HG03139 (cell line): ENCODE measurements at regions not wholly inside any gene's neighbourhood (a gene's known extent, or its start where the extent isn't known, plus 50 kb on each side); places are given as distances from the start of the nearest gene placed in this dataset.

Experiments
- ATAC-seq: cut with Tn5 transposase; IDR thresholded peaks from one replicate; pipeline ENCODE4 v1.9.1; 2021; ENCODE audit not compliant: unreplicated experiment

GRCh38 chrX:149992918-149993317, 54.6 kb upstream of the EOLA2 start:
- ATAC-seq: no peak

- no peak for ATAC-seq
Measured at GRCh38 chrX:149993989-149994388, 55.7 kb upstream of the EOLA2 start.

GRCh38 chrX:149996515-149996914, 58.2 kb upstream of the EOLA2 start:
- no peak for ATAC-seq

GRCh38 chrX:150005027-150005426, 66.7 kb upstream of the EOLA2 start:
- ATAC-seq: no peak

- ATAC-seq: no peak
Measured at GRCh38 chrX:150007356-150007755, 69.1 kb upstream of the EOLA2 start.

GRCh38 chrX:150012647-150013381, 74.5 kb upstream of the EOLA2 start:
- no peak for ATAC-seq

GRCh38 chrX:150014525-150014924, 76.2 kb upstream of the EOLA2 start:
- ATAC-seq: no peak

GRCh38 chrX:150017868-150018267, 79.6 kb upstream of the EOLA2 start:
- no peak for ATAC-seq

GRCh38 chrX:150018931-150019361, 80.7 kb upstream of the EOLA2 start:
- no peak for ATAC-seq

- no peak for ATAC-seq
Measured at GRCh38 chrX:150028692-150029091, 90.4 kb upstream of the EOLA2 start.

- no peak for ATAC-seq
Measured at GRCh38 chrX:150032742-150033141, 94.5 kb upstream of the EOLA2 start.

GRCh38 chrX:150034788-150035187, 96.5 kb upstream of the EOLA2 start:
- ATAC-seq: no peak

- ATAC-seq: no peak
Measured at GRCh38 chrX:150035531-150035930, 97.2 kb upstream of the EOLA2 start.

GRCh38 chrX:150036181-150036580, 97.9 kb upstream of the EOLA2 start:
- ATAC-seq: no peak

GRCh38 chrX:150036641-150037040, 98.3 kb upstream of the EOLA2 start:
- ATAC-seq: no peak

- no peak for ATAC-seq
Measured at GRCh38 chrX:150037041-150037440, 98.8 kb upstream of the EOLA2 start.

GRCh38 chrX:150038315-150038714, 100.0 kb upstream of the EOLA2 start:
- ATAC-seq: no peak

GRCh38 chrX:150038986-150039599, 100.8 kb upstream of the EOLA2 start:
- no peak for ATAC-seq

- ATAC-seq: no peak
Measured at GRCh38 chrX:150041208-150041607, 102.9 kb upstream of the EOLA2 start.

- ATAC-seq: no peak
Measured at GRCh38 chrX:150044556-150044955, 106.3 kb upstream of the EOLA2 start.

- ATAC-seq: no peak
Measured at GRCh38 chrX:150047818-150048217, 109.5 kb upstream of the EOLA2 start.

GRCh38 chrX:150049647-150050046, 111.4 kb upstream of the EOLA2 start:
- ATAC-seq: no peak

GRCh38 chrX:150050387-150050786, 112.1 kb upstream of the EOLA2 start:
- ATAC-seq: no peak
